Fibroblast of skin of right quadriceps (primary cell): ENCODE measurements at regions not wholly inside any gene's neighbourhood (a gene's known extent, or its start where the extent isn't known, plus 50 kb on each side); places are given as distances from the start of the nearest gene placed in this dataset.
A peak's percentile ranks its signal among the peaks of the same experiment; 100 is the strongest.
"Not testable (repeated sequence)": the region's sequence is repeated elsewhere in the genome, so short reads cannot be mapped to it uniquely, and the experiment has no call there.

ENCODE experiments used
- DNase-seq: peaks from one replicate; pipeline ENCODE4 v3.0.0-alpha.2; 2013

DNA sequence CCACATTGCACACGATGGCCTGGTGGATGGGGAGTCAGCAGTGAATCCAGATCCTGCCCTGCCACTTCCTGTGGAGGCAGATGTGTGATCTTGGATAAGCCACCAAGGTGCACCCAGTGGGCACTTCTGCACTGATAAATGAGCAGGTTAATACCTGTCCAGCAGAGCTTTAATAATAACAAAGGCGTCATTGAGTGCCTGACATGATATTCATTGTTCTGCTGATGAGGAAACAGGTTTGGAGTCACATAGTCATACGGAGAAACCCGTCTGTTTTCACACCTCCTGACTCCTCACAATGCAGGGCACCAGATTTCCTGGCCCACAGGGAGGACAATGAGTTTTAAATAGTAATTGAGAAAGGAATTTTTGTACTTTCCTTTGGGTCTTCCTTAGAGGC, 324.6 kb upstream of the CDH5 start:
- DNase-seq: no peak

DNA sequence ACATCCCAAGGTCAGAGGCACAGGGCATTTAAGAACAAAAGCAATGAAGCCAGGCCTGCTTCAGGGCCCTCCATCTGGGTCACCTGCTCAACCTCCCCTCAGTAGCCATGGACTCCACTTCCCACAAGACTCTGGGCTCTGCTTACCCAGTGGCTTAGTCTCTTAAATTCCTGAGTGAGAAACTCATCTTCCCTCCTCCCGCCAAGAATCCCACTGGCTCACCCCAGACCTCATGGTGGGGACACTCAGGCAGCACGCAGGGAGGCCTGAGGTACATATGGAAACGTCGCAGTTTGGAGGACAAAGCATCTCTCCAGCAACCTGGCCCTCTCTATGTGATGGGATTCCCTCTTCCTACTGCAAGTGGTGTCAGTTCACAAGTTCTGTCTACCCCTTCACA, 326.7 kb upstream of the CDH5 start:
- DNase-seq: peak; percentile 41

DNA sequence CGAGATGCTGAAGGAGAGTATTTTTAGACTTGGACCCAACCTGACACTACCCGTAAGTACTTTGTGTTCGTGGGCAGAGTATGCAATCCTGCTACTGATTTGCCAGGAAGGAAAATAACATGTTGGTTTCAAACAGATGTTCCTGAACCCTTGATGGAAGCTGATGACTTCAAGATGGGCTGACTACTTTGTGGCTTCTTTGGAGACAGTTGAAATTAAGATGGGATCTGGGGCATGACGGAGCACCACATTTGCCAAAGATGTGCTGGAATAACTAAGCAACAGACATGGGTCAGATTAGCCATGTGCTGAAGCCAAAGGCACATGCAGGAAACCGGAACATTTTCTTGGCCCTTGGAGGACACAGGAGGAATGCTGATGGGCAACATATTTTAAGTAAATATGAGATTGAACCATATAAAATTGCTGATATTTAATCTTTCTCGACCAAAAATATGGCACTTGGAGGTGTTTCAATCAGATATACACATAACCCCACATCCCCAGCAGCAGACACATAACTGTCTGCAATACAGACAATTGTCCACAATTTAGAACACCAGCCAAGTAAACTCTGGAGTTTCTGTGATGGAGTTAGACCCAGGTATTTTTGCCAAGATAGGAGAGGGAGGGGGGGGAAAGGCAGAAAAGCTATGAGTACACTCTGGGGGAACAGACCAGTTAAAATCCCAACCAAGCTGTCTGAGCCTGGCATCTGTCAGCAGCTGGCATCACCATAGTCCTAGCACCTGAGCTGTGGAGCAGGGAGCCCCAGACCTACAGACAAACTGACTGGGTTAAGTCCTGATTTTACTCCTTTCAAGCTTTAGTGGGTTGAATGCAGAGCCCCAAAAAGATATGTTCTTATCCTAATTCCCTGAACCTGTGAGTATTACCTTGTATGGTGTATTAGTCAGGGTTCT, 329.4 kb upstream of the CDH5 start:
- peak; percentile 99 for DNase-seq

DNA sequence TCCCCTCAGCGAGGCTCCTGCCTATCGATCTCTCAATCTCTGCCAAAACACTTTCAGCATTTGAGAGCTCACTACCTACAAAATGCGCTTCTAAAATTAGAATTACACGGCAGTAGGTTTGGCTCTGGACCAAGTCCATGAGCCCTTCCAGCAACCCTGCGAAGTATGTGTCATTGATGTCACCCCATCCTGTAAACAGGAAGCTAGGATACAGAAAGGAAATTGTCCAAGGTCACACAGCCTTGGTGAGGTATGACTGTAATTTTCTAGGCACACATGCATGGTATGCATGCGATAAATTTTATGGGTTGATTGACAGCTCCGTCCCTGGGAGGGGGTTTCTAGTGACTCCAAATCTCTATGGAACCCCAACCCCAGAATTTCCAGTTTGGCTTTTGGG, 330.3 kb upstream of the CDH5 start:
- peak; percentile 85 for DNase-seq

DNA sequence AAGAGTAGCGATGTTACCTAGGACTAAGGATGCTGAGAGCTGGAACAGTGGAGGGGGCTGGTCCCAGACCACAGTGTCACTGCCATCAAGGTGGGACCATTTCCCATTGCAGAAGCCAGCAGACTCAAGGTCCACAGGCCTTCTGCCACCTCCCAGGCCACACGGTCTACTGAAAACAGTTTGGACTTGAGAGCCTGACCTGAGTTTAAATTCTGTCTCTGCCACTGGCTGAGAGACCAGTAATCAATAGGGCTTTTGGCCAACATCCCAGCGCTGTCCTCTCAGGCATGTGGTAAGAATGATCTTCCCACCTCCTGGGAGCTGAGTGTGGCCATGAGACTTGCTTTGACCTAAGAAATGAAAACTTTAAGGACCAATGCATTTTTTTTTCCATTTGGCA, 331.4 kb upstream of the CDH5 start:
- DNase-seq: no peak

DNA sequence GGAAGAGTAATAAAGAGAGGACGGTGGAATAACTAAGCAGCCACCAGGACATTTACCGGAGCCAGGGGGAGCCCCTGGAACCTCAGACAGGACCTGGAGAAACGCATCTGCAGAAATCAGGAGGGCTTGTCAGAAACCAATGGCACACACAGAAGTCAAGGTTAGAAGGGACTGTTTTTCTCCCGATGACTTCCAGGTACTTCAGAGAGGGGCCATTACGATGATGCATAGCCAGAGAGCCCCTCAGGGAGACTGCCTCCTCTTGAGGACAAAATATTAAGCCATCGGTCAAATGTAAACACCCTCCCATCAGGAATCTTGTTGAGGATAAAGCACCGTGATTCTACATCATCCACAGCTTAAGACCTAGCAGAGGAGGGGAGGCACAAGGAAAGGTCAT, 333.6 kb upstream of the CDH5 start:
- no peak for DNase-seq

DNA sequence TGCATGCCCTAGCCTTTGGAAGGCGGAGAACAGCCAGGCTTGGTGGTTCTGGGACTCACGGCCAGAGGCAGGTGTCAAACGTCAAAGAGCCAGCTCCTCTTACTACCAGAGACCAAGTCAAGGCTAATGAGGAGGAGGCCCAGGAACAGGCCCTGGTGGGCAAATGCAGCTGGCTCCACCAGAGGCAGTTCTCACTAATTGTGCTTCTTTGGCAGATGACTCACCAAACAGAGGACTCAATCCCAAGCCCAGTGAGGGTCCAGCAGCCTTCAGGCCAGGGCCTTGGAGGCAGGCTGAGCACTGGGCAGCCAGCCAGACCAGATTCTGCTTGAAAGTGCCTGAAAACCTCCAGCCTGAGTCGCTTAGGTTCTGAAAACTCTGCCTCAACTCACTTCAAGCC, 336.5 kb upstream of the CDH5 start:
- peak; percentile 65 for DNase-seq

DNA sequence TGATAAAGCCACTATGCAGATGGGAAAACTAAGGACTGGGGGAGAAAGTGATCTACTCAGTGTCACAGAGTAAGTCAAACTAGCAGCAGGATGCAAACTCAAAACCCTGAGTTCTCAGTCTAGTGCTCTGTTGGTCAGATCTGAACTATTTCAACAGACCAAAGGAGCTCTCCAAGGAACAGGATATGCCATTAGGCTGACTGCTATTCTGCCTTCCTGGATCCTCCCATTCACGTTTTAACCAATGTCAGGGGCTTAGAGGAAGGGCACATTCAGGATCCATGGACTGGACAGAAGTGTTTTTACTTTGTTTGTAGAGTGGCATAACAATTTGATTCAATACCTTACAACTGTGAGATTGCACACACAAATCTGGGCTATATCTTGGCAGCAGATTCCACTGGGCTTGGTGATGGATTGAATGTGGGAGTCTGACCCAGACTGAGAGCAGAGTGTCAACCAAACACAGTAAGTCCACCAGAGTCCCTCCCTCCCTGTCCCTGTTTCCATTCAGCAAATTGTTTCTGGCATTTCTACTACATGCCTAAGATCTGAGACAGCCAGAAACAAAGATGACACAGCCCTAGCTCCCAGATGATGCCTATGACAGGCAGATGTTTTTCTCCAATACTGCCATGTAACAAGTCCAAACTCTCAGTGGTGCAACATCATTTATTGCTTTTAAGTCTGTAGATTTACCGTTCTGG, 337.8 kb upstream of the CDH5 start:
- peak; percentile 92 for DNase-seq

DNA sequence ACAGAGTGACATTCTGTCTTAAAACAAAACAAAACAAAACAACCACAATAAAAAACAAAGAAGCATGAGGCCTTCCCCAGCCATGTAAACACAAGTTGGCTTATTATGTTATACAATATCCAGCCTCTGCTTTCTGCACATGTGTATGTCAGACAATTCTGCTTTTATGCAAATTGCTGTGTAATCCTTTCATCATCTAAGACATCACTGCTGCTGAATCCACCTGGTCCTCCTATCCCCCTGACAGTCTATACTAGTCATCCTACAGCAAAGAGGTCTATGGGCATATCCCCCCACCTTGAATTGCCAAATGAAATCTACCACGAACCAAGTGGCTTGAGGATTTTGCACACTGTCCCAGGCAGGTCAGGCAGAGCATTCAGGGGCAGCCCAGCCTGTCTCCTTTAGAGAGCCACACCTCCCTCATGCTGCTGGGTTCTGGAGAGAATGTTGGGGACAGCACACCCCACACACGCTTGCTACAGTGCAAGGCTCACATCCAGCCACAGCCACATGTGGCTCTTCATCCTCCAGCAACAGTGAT, 339.6 kb upstream of the CDH5 start:
- no peak for DNase-seq

DNA sequence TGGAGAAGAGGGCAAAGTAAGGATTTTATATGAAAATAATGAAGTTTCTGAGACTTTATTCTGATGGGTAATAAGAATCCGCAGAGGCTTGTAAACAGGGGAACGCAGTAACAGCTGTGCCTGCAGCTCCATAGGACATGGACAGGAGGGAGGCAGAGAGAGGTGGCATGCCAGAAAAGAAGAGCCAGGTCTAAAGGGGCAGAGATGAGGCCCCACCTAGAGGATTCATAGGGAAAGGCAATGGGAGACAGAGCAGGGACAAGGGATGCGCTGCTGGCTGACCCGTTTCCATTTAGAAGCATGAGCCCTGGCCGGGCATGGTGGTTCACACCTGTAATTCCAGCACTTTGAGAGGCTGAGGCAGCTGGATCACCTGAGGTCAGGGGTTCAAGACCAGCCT, 340.3 kb upstream of the CDH5 start:
- peak; percentile 25 for DNase-seq

DNA sequence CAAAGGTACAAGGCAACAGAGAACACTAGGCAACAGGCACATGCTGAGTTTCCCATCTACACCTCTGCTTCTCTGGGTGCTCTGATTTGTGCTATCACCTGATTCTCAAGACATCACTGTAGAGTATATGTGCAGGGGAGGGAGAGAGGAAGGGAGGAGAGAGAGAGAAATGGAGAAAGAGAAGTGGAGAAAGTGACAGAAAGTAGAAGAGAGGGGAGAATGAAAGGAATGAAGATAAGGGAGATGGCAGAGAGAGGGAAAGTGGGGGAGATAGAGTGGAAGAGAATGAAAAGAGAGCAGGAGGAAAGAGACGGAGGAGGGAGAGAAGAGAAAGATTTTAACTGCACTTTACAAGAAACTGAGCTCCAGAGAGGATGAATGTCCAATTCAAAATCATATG, 340.7 kb upstream of the CDH5 start:
- DNase-seq: no peak

DNA sequence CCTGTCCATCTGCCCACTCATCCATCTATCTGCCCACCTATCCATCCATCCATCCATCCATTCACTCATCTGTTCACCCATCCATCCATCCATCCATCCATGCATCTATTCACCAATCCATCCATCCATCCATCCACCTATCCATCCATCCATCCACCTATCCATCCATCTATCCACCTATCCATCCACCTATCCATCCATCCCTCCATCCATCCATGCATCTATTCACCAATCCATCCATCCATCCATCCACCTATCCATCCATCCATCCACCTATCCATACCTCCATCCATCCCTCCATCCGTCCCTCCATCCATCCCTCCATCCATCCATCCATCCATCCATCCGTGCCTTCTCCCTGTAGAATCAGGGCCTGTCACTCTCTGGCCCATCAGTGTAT, 341.9 kb upstream of the CDH5 start:
- not testable (repeated sequence) for DNase-seq

DNA sequence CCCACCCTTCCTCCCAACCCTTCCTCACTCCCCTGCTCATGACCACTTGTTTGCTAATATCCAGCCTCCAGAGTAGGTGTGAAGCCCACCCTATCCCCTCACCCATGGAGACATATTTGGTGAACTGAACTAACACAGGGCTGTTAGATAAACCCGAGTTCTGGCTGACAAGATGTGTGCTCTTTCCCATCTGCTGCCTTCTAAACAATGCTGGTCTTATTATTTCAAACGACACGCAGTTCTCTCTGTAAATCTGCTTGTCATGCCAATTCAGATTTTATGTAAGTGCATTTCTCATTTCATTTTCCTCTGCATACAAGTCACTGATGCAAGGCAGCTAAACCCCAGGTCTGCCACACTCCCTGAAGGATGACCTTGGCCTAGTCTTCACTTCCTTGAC, 343.0 kb upstream of the CDH5 start:
- no peak for DNase-seq

DNA sequence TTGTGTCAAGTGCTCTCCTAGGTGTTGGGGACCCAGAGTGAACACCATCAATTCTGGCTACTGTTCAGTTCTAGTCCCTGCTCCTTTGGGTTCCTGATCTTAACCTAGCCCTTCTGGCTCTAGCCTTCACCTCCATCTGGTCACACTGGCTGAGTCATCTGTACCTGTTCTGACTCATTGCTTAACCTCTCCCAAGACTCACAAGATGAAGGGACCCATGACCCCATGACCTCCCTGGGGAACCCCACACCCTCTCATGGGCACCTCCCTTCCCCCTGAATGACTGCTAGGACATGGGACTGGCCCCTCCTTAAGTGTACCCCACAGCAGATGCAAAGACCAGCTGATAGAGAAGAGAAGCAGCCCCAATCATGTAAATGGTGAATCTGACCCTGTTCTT, 345.8 kb upstream of the CDH5 start:
- DNase-seq: peak; percentile 53

DNA sequence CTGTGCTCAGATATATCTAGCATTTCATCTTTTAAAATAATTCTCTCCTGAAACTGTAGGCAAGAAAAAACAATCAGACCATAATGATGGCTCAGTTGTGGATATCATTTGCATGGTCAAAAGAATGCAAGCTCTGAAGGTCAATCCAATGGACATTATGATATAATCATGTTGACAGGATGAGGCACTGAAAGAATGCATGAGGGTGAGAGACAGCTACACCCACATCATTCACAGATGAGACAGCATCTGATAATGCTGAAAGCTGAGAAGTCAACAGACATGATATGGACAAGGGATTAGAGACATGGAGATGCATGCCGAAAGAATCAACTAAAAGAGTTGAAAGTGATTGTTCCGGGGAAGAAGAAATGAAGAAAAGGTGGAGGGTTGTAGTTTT, 346.4 kb upstream of the CDH5 start:
- peak; percentile 44 for DNase-seq

DNA sequence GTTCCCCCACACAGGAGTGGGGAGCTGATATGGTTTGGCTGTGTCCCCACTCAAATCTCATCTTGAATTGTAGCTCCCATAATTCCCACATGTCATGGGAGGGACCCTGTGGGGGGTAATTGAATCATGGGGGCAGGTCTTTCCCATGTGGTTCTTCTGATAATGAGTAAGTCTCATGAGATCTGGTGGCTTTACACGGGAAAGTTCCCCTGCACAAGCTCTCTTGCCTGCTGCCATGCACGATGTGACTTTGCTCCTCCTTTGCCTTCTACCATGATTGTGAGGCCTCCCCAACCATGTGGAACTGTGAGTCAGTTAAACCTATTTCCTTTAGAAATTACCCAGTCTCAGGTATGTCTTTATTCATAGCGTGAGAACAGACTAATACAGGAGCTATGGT, 347.0 kb upstream of the CDH5 start:
- not testable (repeated sequence) for DNase-seq

DNA sequence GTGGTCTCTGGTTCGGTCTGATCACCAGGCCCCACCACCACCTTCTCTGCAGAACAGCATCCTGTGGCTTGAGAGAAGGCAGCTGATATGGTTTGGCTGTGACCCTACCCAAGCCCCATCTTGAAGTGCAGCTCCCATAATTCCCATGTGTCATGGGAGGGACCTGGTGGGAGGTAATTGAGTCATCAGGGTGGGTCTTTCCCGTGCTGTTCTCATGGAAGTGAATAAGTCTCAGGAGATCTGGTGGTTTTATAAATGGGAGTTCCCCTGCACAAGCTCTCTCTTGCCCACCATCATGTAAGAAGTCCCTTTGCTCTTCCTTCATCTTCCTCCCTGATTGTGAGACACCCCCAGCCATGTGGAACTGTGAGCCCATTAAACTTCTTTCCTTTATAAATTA, 352.3 kb upstream of the CDH5 start:
- no peak for DNase-seq

DNA sequence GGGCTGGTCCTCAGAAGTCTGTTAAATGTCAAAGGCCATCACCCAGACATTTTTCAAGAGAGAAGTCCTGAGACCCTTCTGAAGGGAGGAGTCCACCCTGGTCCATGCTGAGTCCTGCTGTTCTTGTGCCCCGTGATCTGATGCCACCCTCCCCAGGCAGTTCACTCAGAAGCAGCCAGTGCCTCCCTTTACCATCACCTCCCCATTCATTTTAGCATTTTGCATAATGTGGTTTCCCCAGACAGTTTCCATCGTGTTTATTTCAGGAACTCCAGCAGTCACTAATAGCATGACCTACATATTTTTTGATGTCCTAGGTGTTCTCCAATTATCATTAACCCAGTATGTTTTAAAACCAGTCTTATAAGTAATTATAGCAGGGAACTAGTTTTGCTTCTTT, 353.0 kb upstream of the CDH5 start:
- DNase-seq: no peak

DNA sequence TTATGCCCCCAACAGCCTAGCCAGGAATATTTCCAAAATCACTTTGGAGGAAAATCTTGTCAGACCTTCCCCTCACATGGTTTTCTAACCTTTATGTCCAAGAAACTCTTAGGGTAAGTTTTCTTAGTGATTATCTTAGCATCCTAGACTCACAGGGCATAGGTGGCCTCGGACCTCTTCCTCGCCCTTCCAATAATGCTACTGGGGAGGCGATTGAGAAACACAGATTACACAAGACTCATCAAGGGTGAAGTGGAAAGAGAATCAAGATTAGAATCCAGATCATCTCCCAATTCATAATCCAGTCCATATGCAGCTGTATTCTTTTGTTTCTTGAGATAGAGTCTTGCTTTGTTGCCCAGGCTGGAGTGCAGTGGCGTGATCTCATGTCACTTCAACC, 358.4 kb upstream of the CDH5 start:
- no peak for DNase-seq

DNA sequence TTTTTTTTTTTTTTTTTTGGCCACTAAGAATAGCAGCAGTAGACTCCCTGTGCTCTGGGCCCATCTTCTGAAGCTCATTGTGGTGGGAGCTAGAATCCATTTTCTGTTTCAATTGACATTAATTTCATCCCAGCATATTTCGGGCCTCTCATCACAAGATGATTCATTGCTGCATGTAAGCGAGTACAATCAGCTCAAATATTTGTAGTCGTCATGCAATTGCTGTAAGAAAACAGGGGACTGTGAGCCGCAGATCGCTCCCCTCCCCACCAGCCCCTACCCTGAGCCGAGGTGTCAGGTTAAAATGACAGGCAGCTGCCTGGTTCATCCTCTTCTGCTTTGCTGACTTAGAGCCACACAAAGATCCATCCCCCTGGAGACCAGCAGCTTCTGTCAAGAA, 358.8 kb upstream of the CDH5 start:
- peak; percentile 97 for DNase-seq

DNA sequence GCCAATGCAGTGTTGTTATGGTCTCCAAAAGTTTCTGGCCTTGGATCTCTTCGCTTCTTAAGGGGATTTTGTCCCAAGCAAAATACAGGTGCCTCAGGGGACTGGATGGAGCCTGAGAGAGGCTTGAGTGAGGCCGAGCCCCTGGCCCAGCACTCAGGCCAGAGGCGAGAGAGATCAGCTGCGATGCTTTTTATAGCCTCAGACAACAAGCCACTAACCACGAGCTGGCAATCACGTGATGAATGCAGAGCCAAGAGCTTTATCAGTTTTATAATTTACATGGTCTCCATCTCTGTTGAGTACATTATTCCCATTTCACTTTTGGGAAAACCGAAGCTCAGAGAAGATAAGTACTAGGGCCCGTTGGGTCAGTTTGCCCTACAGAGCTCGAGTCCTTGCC, 360.0 kb upstream of the CDH5 start:
- DNase-seq: no peak

DNA sequence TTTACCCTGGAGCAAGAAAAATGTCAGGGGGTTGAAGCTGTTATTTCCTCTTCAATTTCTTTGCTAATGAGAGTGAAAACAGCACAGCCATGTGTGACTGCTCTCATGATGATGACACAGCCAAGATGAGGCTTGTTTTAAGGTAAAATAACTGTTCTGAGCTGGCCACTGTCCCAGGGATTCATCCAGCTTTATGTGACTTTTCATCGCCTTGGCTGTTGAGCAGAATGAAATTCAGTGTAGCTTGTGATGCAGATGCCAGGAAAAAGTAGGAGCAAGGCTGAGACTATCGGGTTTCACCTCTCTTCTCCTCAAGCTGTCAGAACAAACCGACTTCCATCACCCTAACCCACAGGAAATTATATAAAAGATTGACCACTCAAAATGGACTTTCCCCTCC, 361.8 kb upstream of the CDH5 start:
- DNase-seq: peak; percentile 88

DNA sequence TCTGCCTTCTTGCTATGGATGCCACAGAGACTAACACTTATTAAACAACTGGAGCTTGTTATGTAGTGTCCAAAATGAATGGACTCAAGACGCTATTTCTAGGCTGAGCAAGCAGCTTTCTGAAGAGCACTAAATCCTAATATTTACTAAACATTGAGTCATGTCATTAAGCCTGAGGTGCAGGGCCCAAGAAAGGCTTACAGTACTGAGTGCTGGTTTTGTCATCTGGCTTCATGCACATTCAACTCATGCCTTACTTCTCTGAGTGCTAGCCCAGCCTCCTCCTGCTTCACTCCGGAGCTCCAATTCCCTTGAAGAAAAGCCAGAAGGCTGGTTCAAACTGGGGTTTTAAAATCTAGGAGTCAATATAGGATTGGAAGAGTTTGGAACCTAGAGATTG, 363.3 kb upstream of the CDH5 start:
- peak; percentile 62 for DNase-seq

DNA sequence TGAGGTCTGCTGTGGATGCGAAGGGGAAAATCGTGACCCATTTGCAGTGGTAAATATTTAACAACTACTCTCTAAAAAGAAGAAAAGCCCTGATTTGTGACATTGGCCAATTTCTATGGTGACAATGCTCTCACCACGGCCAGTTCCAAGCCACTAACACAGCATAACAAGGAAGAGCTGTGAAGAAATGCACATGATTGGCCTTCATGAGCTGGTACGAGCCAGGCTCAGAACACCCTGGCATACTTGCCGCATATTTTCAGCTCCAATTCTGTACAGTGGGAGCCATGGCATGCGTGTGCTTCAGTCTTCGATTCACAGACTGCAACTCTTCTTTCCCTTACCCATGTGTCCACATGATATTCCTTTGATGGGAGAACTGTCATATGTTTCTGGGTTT, 363.9 kb upstream of the CDH5 start:
- DNase-seq: no peak
